ENCODE measurements at regions not wholly inside any gene's neighbourhood (a gene's known extent, or its start where the extent isn't known, plus 50 kb on each side); places are given as distances from the start of the nearest gene placed in this dataset.

- H3K4me3 ChIP-seq = no peak overlapping the region
- ATAC-seq = no peak
- H3K36me3 ChIP-seq = no peaks in the 10 kb centered on the region
- H3K9me3 ChIP-seq = no peaks in the 10 kb centered on the region
- H3K4me1 ChIP-seq = no peaks in the 10 kb centered on the region
- no peak overlapping the region for H3K27ac ChIP-seq
- no peak for DNase-seq
- intact Hi-C loops (cut with DNase I) = no loop called here
- TF ChIP-seq CTCF (IDR thresholded peaks at IDR 0.05) = no peak
- WGBS, 2 donors = 95 to 97% methylated on average over 2 of the region's 2 CpGs
- H3K27me3 ChIP-seq = no peaks in the 10 kb centered on the region
Observed at GRCh38 chr4:144340931-144341330, 200.4 kb upstream of the GYPA start.

GRCh38 chr4:144342949-144343760 lies 202.6 kb upstream of the GYPA start:
- H3K27ac ChIP-seq = no peak overlapping the region

GRCh38 chr4:144347121-144347520 lies 206.6 kb upstream of the GYPA start:
- intact Hi-C loops (cut with DNase I) = no loop called here
- no peak for DNase-seq
- Histone ChIP-seq H3K4me1 (no peaks in the 10 kb centered on the region), H3K9me3 (no peaks in the 10 kb centered on the region), H3K27me3 (peaks cover 0 to 5% (median 0%) of the 10 kb centered on the region in 7 donors), H3K4me3 (no peak overlapping the region), H3K36me3 (no peaks in the 10 kb centered on the region), H3K27ac (no peak overlapping the region)
- TF ChIP-seq CTCF (IDR thresholded peaks at IDR 0.05) = no peak
- ATAC-seq = no peak
- 71 to 80% methylated on average over 4 of the region's 4 CpGs for WGBS, 2 donors

More at GRCh38 chr4:144342949-144343760, 202.6 kb upstream of the GYPA start:
- WGBS, 2 donors = 81 to 86% methylated on average over 7 of the region's 7 CpGs
- H3K9me3 ChIP-seq = no peaks in the 10 kb centered on the region
- intact Hi-C loops (cut with DNase I) = no loop called here
- ATAC-seq (no peak), DNase-seq (no peak)
- no peak for TF ChIP-seq CTCF (IDR thresholded peaks at IDR 0.05)
- H3K27me3 ChIP-seq = no peaks in the 10 kb centered on the region
- no peak overlapping the region for H3K4me3 ChIP-seq
- H3K36me3 ChIP-seq = no peaks in the 10 kb centered on the region
- no peaks in the 10 kb centered on the region for H3K4me1 ChIP-seq

- WGBS, 2 donors = 93 to 95% methylated on average over 2 of the region's 2 CpGs
- no peak for DNase-seq
- H3K27ac ChIP-seq = no peak overlapping the region
- H3K27me3 ChIP-seq = peaks cover 0 to 13% (median 0%) of the 10 kb centered on the region in 7 donors
- ATAC-seq = no peak
- no peaks in the 10 kb centered on the region for H3K9me3 ChIP-seq
- intact Hi-C loops (cut with DNase I) = no loop called here
- no peak for TF ChIP-seq CTCF (IDR thresholded peaks at IDR 0.05)
- H3K4me1 ChIP-seq = no peaks in the 10 kb centered on the region
- no peaks in the 10 kb centered on the region for H3K36me3 ChIP-seq
- H3K4me3 ChIP-seq = no peak overlapping the region
Observed at GRCh38 chr4:144350706-144351105, 210.2 kb upstream of the GYPA start.
